H9 (cell line): ENCODE measurements at regions not wholly inside any gene's neighbourhood (a gene's known extent, or its start where the extent isn't known, plus 50 kb on each side); places are given as distances from the start of the nearest gene placed in this dataset.
A peak's percentile ranks its signal among the peaks of the same experiment; 100 is the strongest.

Experiments used
- DNase-seq: peaks from one replicate; pipeline ENCODE4 v3.0.0-alpha.2; 2017
- H2AFZ ChIP-seq: one replicate; pipeline ENCODE4 v1.6.1; 2013; ENCODE audit warnings: mild to moderate bottlenecking, low read length, control low read depth, moderate library complexity
- H2AK5ac ChIP-seq: 2 replicates; pipeline ENCODE4 v1.6.1; 2013; ENCODE audit warnings: low read length, control low read depth, mixed read lengths; ENCODE audit not compliant: insufficient read length
- H2BK120ac ChIP-seq: one replicate; pipeline ENCODE4 v1.6.1; 2013; ENCODE audit warnings: low read depth, mild to moderate bottlenecking, low read length, control low read depth, inconsistent platforms; ENCODE audit not compliant: poor library complexity, severe bottlenecking
- H2BK12ac ChIP-seq: 2 replicates; pipeline ENCODE4 v1.6.1; 2013; ENCODE audit warnings: low read length, control low read depth, mixed read lengths, low read depth; ENCODE audit not compliant: insufficient read length
- H2BK15ac ChIP-seq: 2 replicates; pipeline ENCODE4 v1.6.1; 2013; ENCODE audit warnings: low read depth, low read length, control low read depth
- H2BK20ac ChIP-seq: one replicate; pipeline ENCODE4 v1.6.1; 2013; ENCODE audit warnings: low read depth, mild to moderate bottlenecking, low read length, control low read depth, inconsistent platforms; ENCODE audit not compliant: poor library complexity, severe bottlenecking
- H2BK5ac ChIP-seq: 2 replicates; pipeline ENCODE4 v1.6.1; 2013; ENCODE audit warnings: low read length, control low read depth, mixed read lengths; ENCODE audit not compliant: insufficient read length
- H3K14ac ChIP-seq: 2 replicates; pipeline ENCODE4 v1.6.1; 2013; ENCODE audit warnings: low read length, control low read depth; ENCODE audit not compliant: insufficient read depth
- H3K18ac ChIP-seq: 2 replicates; pipeline ENCODE4 v1.6.1; 2013; ENCODE audit warnings: low read depth, mild to moderate bottlenecking, mixed read lengths, low read length, control low read depth; ENCODE audit not compliant: insufficient read length
- H3K23ac ChIP-seq: 2 replicates; pipeline ENCODE4 v1.6.1; 2013; ENCODE audit warnings: low read length, control low read depth, mixed read lengths, low read depth; ENCODE audit not compliant: insufficient read length
- H3K23me2 ChIP-seq: 2 replicates; pipeline ENCODE4 v1.6.1; 2013; ENCODE audit warnings: low read depth, mild to moderate bottlenecking, mixed read lengths, low read length, control low read depth; ENCODE audit not compliant: insufficient read length, poor library complexity, severe bottlenecking
- H3K27ac ChIP-seq: 2 replicates; pipeline ENCODE4 v1.5.1; 2013; ENCODE audit warnings: low read length, control low read depth, mixed read lengths, low read depth; ENCODE audit not compliant: insufficient read length
- H3K27me3 ChIP-seq: 2 replicates; pipeline ENCODE4 v1.6.1; 2013; ENCODE audit warnings: low read length, control low read depth, inconsistent platforms; ENCODE audit not compliant: insufficient read depth
- H3K4ac ChIP-seq: 2 replicates; pipeline ENCODE4 v1.6.1; 2013; ENCODE audit warnings: low read depth, mild to moderate bottlenecking, control low read depth, inconsistent platforms, low read length, moderate library complexity
- H3K4me1 ChIP-seq: 2 replicates; pipeline ENCODE4 v1.6.1; 2013; ENCODE audit warnings: low read length, control low read depth, inconsistent platforms; ENCODE audit not compliant: insufficient read depth
- H3K4me2 ChIP-seq: 2 replicates; pipeline ENCODE4 v1.6.1; 2013; ENCODE audit warnings: low read length, control low read depth, mixed read lengths; ENCODE audit not compliant: insufficient read length, insufficient read depth
- H3K56ac ChIP-seq: 2 replicates; pipeline ENCODE4 v1.6.1; 2013; ENCODE audit warnings: low read depth, mild to moderate bottlenecking, mixed read lengths, low read length, control low read depth; ENCODE audit not compliant: insufficient read length
- H3K79me1 ChIP-seq: 2 replicates; pipeline ENCODE4 v1.6.1; 2013; ENCODE audit warnings: low read depth, mild to moderate bottlenecking, moderate library complexity, low read length, control low read depth, inconsistent platforms; ENCODE audit not compliant: insufficient read depth, poor library complexity, severe bottlenecking
- H3K79me2 ChIP-seq: 2 replicates; pipeline ENCODE4 v1.6.1; 2013; ENCODE audit warnings: low read length, control low read depth, inconsistent platforms; ENCODE audit not compliant: insufficient read depth
- H3K9ac ChIP-seq: 2 replicates; pipeline ENCODE4 v1.6.1; 2013; ENCODE audit warnings: low read length, control low read depth, mixed read lengths; ENCODE audit not compliant: insufficient read length; ENCODE audit errors: extremely low read depth
- H3K9me3 ChIP-seq: one replicate; pipeline ENCODE4 v1.6.1; 2013; ENCODE audit warnings: low read depth, low read length, inconsistent platforms; ENCODE audit not compliant: control insufficient read depth
- H3T11ph ChIP-seq: one replicate; pipeline ENCODE4 v1.6.1; 2013; ENCODE audit warnings: mild to moderate bottlenecking, low read length, control low read depth, inconsistent platforms
- H4K20me1 ChIP-seq: one replicate; pipeline ENCODE4 v1.6.1; 2013; ENCODE audit not compliant: control insufficient read depth, insufficient read length, insufficient read depth
- H4K5ac ChIP-seq: 2 replicates; pipeline ENCODE4 v1.6.1; 2013; ENCODE audit warnings: low read depth, mild to moderate bottlenecking, mixed read lengths, low read length, control low read depth; ENCODE audit not compliant: insufficient read length
- H4K8ac ChIP-seq: replicated peaks from 2 replicates; pipeline ENCODE4 v1.6.1; 2013; ENCODE audit warnings: low read length, control low read depth, mixed read lengths, low read depth; ENCODE audit not compliant: insufficient read length
- H4K91ac ChIP-seq: 2 replicates; pipeline ENCODE4 v1.6.1; 2013; ENCODE audit warnings: low read depth, mild to moderate bottlenecking, moderate library complexity, mixed read lengths, low read length, control low read depth; ENCODE audit not compliant: insufficient read length
- H3K27ac Mint-ChIP-seq, 3 experiments: 2 replicates in 2 of 3; 3 replicates in 1 of 3; pipeline ENCODE4 v1.8.0; 2020 to 2021; ENCODE audit warnings: mixed read lengths in 3 of 3, mild to moderate bottlenecking in 1 of 3, moderate library complexity in 1 of 3
- H3K27me3 Mint-ChIP-seq: 2 replicates; pipeline ENCODE4 v1.8.0; 2021; ENCODE audit warnings: low read depth, mild to moderate bottlenecking, moderate library complexity, mixed read lengths
- H3K36me3 Mint-ChIP-seq, 3 experiments: 2 replicates in 2 of 3; 3 replicates in 1 of 3; pipeline ENCODE4 v1.8.0; 2020 to 2021; ENCODE audit warnings: low read depth in 3 of 3, mixed read lengths in 3 of 3; ENCODE audit not compliant: insufficient read depth in 1 of 3
- H3K4me1 Mint-ChIP-seq, 2 experiments: 2 replicates each; pipeline ENCODE4 v1.8.0; 2020; ENCODE audit warnings: mixed read lengths in 2 of 2
- H3K4me3 Mint-ChIP-seq, 2 experiments: 2 replicates in 1 of 2; 3 replicates in 1 of 2; pipeline ENCODE4 v1.8.0; 2020 to 2021; ENCODE audit warnings: mild to moderate bottlenecking in 2 of 2, mixed read lengths in 2 of 2, moderate library complexity in 1 of 2
- H3K9me3 Mint-ChIP-seq, 2 experiments: 2 replicates in 1 of 2; 3 replicates in 1 of 2; pipeline ENCODE4 v1.8.0; 2020; ENCODE audit warnings: mild to moderate bottlenecking in 2 of 2, mixed read lengths in 2 of 2, moderate library complexity in 1 of 2
- CTCF ChIP-seq: fragments of 200-600 bp; sonication (generic); conservative IDR thresholded peaks from 3 replicates; pipeline ENCODE4 v1.8.0; 2021; ENCODE audit warnings: antibody characterized with exemption, mild to moderate bottlenecking
- WGBS: extraction: QIAGEN DNeasy Blood & Tissue Kit; methylation state at CpG from one replicate; pipeline ENCODE4 v1.1.7; 2013; ENCODE audit warnings: missing lambda C conversion rate, low lambda C conversion rate, mixed read lengths; ENCODE audit not compliant: insufficient read length; ENCODE audit errors: extremely low coverage; 5-methylcytosine and 5-hydroxymethylcytosine counted together

- Histone ChIP-seq H3K4ac (no peak overlapping the region), H3K9ac (no peak overlapping the region), H3K79me1 (no peaks in the 10 kb centered on the region), H3T11ph (no peak overlapping the region), H3K9me3 (no peaks in the 10 kb centered on the region), H4K20me1 (no peaks in the 10 kb centered on the region), H4K8ac (no peak overlapping the region), H2BK12ac (no peak overlapping the region), H3K23me2 (no peaks in the 10 kb centered on the region), H3K56ac (no peak overlapping the region), H3K23ac (no peak overlapping the region), H2BK15ac (no peak overlapping the region), H3K27ac (no peak overlapping the region), H3K4me1 (no peaks in the 10 kb centered on the region; the same call in 1 of the 2 replicates), H2AFZ (no peak overlapping the region), H4K91ac (no peak overlapping the region), H2BK20ac (no peak overlapping the region), H2BK5ac (no peak overlapping the region), H3K14ac (no peak overlapping the region), H2BK120ac (no peak overlapping the region), H3K4me2 (no peak overlapping the region), H4K5ac (no peak overlapping the region), H2AK5ac (no peak overlapping the region), H3K27me3 (no peaks in the 10 kb centered on the region; the same call in 1 of the 2 replicates), H3K79me2 (no peaks in the 10 kb centered on the region), H3K18ac (no peak overlapping the region)
- H3K9me3 Mint-ChIP-seq: no peaks in the 10 kb centered on the region
- TF ChIP-seq CTCF: no peak
- H3K27ac Mint-ChIP-seq: no peak overlapping the region
- peaks cover 16 to 35% of the 10 kb centered on the region in 2 experiments for H3K4me1 Mint-ChIP-seq
- no CpG with 5 or more reads among the region's 13 CpGs for WGBS
- H3K27me3 Mint-ChIP-seq: peaks cover 17% of the 10 kb centered on the region
- no peak overlapping the region for H3K4me3 Mint-ChIP-seq
- DNase-seq: peak; percentile 10
- no peaks in the 10 kb centered on the region for H3K36me3 Mint-ChIP-seq
These were observed 208.7 kb downstream of the PTPRU start for GRCh38 chr1:29444782-29445729.
